ENCODE measurements at regions not wholly inside any gene's neighbourhood (a gene's known extent, or its start where the extent isn't known, plus 50 kb on each side); places are given as distances from the start of the nearest gene placed in this dataset.

- TF ChIP-seq CTCF (IDR thresholded peaks at IDR 0.05; ENCODE audit: borderline replicate concordance, insufficient read depth, low read depth, low read length), result no peak
These were observed 241.5 kb downstream of the WDR11 start for GRCh38 chr10:121092720-121093095.

DNA sequence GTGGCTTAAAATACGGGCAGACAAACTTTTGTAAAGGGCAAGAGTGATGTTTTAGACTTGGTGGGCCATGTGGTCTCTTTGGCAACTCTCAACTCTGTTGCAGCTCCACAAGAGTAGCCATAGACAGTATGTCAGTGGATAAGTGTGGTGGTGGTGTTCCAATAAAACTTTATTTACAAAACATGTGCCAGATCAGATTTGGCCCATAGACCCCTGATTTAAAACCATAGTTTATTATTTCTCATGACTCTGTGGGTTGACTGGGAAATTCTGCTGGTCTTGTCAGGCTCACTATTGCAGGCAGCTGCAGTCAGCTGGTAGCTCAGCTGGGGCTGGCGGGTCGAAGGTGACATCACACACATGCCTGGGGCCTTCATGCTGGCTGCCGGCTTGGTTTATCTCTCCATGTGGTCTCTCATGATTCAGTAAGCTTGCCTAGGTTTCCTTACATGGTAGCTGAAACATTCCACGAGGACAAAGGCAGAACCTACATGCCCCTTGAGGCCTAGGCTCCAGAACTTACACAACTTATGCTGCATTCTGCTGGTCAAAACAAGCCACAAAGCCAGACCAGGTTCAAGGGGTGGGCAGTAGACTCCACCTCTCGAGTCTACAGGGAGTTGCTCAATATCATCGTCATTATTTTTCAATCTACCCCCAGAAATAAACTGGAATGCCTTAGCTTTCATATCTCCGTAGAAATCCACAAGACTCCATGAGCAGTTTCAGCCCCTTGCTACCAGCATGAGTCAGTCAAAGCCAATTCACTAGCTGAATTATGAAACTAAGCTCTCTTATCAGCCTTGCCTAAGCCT is 245.7 kb downstream of the WDR11 start:
- no peak for TF ChIP-seq CTCF (IDR thresholded peaks at IDR 0.05; ENCODE audit: borderline replicate concordance, insufficient read depth, low read depth, low read length)
- no peak overlapping the region for H3K4me3 ChIP-seq (ENCODE audit: low read depth, low read length)

More at GRCh38 chr10:121092720-121093095, 241.5 kb downstream of the WDR11 start:
- H3K4me3 ChIP-seq (ENCODE audit: low read depth, low read length), result no peak overlapping the region

DNA sequence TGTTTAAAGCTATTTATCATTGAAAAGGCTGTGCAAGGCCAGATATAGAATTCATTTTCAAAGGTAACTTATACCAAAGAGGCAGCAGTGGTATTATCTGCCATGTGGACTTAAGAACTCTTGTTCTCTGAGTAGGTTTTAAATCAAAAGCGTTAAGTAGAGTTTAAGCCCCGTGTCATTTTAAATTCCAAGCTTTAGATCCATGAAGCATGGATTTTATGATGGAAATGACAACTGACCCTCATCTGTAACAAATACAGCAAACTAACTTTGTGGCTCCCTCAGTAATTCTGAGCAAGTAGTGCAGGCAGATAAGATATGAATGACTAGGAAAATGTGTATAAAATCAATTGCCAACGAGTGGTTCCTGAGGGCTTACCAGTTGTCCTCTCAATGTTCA is 247.0 kb downstream of the WDR11 start:
- no peak overlapping the region for H3K4me3 ChIP-seq (ENCODE audit: low read depth, low read length)
- no peak for TF ChIP-seq CTCF (IDR thresholded peaks at IDR 0.05; ENCODE audit: borderline replicate concordance, insufficient read depth, low read depth, low read length)

- no peak overlapping the region for H3K4me3 ChIP-seq (ENCODE audit: low read depth, low read length)
- no peak for TF ChIP-seq CTCF (IDR thresholded peaks at IDR 0.05; ENCODE audit: borderline replicate concordance, insufficient read depth, low read depth, low read length)
These were observed 247.6 kb downstream of the WDR11 start for GRCh38 chr10:121098751-121099150.

DNA sequence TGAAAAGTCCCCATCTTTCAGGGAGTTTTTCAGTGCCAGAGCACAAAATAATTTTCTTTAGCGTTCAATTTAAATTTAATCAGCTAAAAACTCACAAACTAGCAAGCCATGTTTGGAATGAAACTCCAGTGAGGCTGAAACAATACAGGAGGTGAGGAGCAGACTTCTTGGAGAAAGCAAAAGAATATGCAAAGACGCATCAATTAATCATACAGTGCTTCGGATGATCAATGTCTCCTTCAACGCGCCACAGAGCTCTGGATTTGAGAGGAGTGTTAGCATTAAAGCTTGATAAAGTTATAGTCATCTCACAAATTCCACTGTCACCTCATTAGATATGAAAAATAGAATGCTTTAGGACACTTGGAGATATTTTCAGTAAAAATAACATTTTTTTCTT is 248.0 kb downstream of the WDR11 start:
- no peak for TF ChIP-seq CTCF (IDR thresholded peaks at IDR 0.05; ENCODE audit: borderline replicate concordance, insufficient read depth, low read depth, low read length)
- no peak overlapping the region for H3K4me3 ChIP-seq (ENCODE audit: low read depth, low read length)

- no peak for TF ChIP-seq CTCF (IDR thresholded peaks at IDR 0.05; ENCODE audit: borderline replicate concordance, insufficient read depth, low read depth, low read length)
- H3K4me3 ChIP-seq (ENCODE audit: low read depth, low read length), result no peak overlapping the region
These were observed 248.4 kb downstream of the WDR11 start for GRCh38 chr10:121099592-121099991.

DNA sequence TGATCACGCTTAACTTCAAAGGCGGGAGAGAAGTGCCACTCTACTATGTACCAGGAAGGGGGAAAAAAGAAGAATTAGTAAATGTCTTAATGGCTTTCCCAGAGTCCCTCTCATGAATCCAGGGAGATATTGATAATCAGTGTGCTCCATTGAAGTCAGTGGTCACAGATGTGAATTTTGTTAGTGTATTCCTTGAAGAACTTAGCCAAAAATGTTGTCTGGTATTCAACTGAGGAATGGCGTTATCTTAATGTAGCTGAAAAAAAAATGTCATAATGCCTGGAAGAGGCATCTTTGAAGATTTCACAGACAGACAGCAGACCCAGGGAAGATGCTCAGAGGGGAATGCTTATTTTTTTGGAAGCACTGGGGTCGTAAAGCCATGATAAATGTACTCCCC is 250.4 kb downstream of the WDR11 start:
- H3K4me3 ChIP-seq (ENCODE audit: low read depth, low read length), result no peak overlapping the region
- TF ChIP-seq CTCF (IDR thresholded peaks at IDR 0.05; ENCODE audit: borderline replicate concordance, insufficient read depth, low read depth, low read length), result no peak
